ENCODE measurements at regions not wholly inside any gene's neighbourhood (a gene's known extent, or its start where the extent isn't known, plus 50 kb on each side); places are given as distances from the start of the nearest gene placed in this dataset.

GRCh38 chr10:78186572-78186971 lies 152.9 kb downstream of the RPS24 start:
- TF ChIP-seq CTCF (conservative IDR thresholded peaks at IDR 0.05), result no peak
- TF ChIP-seq EZH2 (IDR thresholded peaks at IDR 0.05; ENCODE audit: low read depth), result no peak

Data from PC-9 (cell line).